HuH-7.5 (cell line): ENCODE measurements at regions not wholly inside any gene's neighbourhood (a gene's known extent, or its start where the extent isn't known, plus 50 kb on each side); places are given as distances from the start of the nearest gene placed in this dataset.

Experiments
- DNase-seq: peaks from one replicate; pipeline ENCODE4 v3.0.0; 2011; ENCODE audit warnings: low spot score

- DNase-seq: no peak
These were observed 56.2 kb upstream of the ZMIZ1 start for GRCh38 chr10:79012567-79012966.

- DNase-seq: no peak
These were observed 55.3 kb upstream of the ZMIZ1 start for GRCh38 chr10:79013406-79013987.

- no peak for DNase-seq
These were observed 54.0 kb upstream of the ZMIZ1 start for GRCh38 chr10:79014796-79015195.

- DNase-seq: no peak
These were observed 50.8 kb upstream of the ZMIZ1 start for GRCh38 chr10:79017882-79018520.

- DNase-seq: no peak
These were observed 50.2 kb upstream of the ZMIZ1 start for GRCh38 chr10:79018521-79019011.
